ENCODE measurements at regions not wholly inside any gene's neighbourhood (a gene's known extent, or its start where the extent isn't known, plus 50 kb on each side); places are given as distances from the start of the nearest gene placed in this dataset.

DNA sequence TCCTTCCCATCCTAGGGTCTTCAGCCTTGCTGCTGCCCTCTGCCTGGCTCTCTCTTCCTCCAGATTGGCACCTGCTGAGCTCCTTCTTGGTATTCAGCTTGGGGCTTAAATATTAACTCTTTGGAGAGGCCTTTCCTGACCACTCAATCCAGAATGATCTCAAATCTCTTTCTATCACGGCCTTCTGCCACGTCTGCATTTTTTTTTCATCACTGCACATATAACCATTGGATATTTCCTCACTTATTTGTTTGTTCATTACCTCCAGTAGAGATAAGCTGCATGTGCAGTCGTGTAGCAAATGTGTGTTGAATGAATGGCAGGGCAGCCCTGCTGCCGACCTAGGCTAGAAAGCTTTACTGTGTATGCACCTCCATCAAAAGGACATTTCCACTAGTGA, 51.6 kb upstream of the MPP7 start:
- no peak for DNase-seq (ENCODE audit: low read depth)
- TF ChIP-seq, protein P1, sequence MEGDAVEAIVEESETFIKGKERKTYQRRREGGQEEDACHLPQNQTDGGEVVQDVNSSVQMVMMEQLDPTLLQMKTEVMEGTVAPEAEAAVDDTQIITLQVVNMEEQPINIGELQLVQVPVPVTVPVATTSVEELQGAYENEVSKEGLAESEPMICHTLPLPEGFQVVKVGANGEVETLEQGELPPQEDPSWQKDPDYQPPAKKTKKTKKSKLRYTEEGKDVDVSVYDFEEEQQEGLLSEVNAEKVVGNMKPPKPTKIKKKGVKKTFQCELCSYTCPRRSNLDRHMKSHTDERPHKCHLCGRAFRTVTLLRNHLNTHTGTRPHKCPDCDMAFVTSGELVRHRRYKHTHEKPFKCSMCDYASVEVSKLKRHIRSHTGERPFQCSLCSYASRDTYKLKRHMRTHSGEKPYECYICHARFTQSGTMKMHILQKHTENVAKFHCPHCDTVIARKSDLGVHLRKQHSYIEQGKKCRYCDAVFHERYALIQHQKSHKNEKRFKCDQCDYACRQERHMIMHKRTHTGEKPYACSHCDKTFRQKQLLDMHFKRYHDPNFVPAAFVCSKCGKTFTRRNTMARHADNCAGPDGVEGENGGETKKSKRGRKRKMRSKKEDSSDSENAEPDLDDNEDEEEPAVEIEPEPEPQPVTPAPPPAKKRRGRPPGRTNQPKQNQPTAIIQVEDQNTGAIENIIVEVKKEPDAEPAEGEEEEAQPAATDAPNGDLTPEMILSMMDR (IDR thresholded peaks at IDR 0.05; ENCODE audit: insufficient read depth, low read depth, low read length): no peak
- no peak overlapping the region for H3K4me3 ChIP-seq (ENCODE audit: low read depth, low read length)

GRCh38 chr10:28355376-28355775, 52.5 kb upstream of the MPP7 start:
- H3K4me3 ChIP-seq (ENCODE audit: low read depth, low read length): no peak overlapping the region
- TF ChIP-seq, protein P1 (IDR thresholded peaks at IDR 0.05; ENCODE audit: insufficient read depth, low read depth, low read length): no peak
- no peak for DNase-seq (ENCODE audit: low read depth)

DNA sequence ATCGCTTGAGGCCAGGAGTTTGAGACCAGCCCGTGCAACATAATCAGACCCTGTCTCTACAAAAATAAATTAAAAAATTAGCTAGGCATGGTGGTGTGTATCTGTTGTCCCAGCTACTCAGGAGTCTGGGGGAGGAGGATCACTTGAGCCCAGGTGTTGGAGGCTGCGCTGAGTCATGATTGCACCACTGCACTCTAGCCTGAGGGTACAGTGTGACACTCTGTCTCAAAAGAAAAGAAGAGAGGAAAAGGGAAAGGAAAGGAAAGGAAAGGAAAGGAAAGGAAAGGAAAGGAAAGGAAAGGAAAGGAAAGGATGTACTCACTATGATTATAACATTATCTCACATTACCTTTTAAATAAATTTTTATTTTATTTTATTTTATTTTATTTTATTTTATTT, 56.5 kb upstream of the MPP7 start:
- no peak for DNase-seq (ENCODE audit: low read depth)
- H3K4me3 ChIP-seq (ENCODE audit: low read depth, low read length): no peak overlapping the region
- TF ChIP-seq, protein P1 (IDR thresholded peaks at IDR 0.05; ENCODE audit: insufficient read depth, low read depth, low read length): no peak

DNA sequence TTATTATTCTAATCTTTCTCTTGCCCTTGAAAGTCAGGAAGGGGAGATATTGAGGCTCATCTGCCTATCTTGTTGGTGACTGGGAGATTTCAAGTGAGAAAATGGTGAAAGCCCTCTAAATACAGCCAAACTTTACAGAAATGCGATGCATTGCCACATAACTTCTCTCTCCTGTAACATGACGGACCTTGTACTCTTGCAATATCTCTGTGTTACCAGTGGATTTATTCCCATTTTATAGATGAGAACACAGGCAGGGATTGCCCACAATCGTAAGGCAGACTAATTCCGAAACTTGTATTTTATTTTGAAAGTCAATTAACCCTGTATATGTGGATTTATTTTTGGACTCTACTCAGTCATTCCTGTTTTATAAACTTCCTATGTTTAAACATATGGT, 57.3 kb upstream of the MPP7 start:
- TF ChIP-seq, protein P1 (IDR thresholded peaks at IDR 0.05; ENCODE audit: insufficient read depth, low read depth, low read length): no peak
- DNase-seq (ENCODE audit: low read depth): no peak
- no peak overlapping the region for H3K4me3 ChIP-seq (ENCODE audit: low read depth, low read length)

DNA sequence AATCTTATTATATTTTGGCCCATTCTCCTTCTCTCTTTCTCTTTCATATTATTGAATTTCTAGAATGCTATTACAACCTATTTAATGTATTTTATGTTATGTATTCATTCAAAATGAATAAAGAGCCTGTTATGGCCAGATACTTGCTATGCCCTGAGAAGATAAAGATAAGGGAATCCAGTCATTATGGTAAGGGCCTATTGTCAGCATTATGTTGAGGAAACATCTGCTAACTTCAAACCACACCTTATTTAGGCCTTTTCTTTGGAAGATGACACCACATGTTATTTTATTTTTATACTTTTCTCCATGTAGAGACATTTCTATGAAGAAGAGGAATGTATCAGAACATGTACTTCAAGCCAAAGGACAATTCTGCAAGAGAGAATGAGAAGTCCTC, 60.5 kb upstream of the MPP7 start:
- DNase-seq (ENCODE audit: low read depth): no peak
- H3K4me3 ChIP-seq (ENCODE audit: low read depth, low read length): no peak overlapping the region
- TF ChIP-seq, protein P1 (IDR thresholded peaks at IDR 0.05; ENCODE audit: insufficient read depth, low read depth, low read length): no peak

GRCh38 chr10:28365840-28366239, 63.0 kb upstream of the MPP7 start:
- no peak overlapping the region for H3K4me3 ChIP-seq (ENCODE audit: low read depth, low read length)
- no peak for DNase-seq (ENCODE audit: low read depth)
- TF ChIP-seq, protein P1 (IDR thresholded peaks at IDR 0.05; ENCODE audit: insufficient read depth, low read depth, low read length): no peak

GRCh38 chr10:28366994-28367393, 64.1 kb upstream of the MPP7 start:
- no peak for DNase-seq (ENCODE audit: low read depth)
- TF ChIP-seq, protein P1 (IDR thresholded peaks at IDR 0.05; ENCODE audit: insufficient read depth, low read depth, low read length): no peak
- H3K4me3 ChIP-seq (ENCODE audit: low read depth, low read length): no peak overlapping the region

Measured in fibroblast of villous mesenchyme (primary cell).